GF-D8 (cell line): ENCODE measurements at regions not wholly inside any gene's neighbourhood (a gene's known extent, or its start where the extent isn't known, plus 50 kb on each side); places are given as distances from the start of the nearest gene placed in this dataset.

Experiments used
- DNase-seq: peaks from one replicate; lab custom pipeline; 2025; lab: John Stamatoyannopoulos, UW

DNA sequence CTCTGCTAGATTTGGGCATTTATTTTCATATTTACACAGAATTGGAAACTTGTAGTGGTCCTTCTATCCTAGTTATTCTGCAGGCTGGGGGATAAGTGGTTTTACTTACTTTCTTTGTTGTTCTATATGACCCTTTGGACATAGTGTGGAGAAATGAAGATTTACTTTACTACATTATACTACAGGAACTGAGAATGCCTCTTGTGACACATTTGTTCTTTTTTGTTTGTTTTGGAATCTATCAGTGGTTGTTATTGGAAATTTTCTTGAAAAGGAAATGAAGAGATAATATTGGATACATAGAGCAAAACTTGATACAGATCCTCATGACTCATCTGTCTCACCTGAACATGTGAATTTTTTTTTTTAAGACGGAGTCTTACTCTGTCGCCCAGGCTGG is 146.1 kb upstream of the DPYD start:
- no peak for DNase-seq

DNA sequence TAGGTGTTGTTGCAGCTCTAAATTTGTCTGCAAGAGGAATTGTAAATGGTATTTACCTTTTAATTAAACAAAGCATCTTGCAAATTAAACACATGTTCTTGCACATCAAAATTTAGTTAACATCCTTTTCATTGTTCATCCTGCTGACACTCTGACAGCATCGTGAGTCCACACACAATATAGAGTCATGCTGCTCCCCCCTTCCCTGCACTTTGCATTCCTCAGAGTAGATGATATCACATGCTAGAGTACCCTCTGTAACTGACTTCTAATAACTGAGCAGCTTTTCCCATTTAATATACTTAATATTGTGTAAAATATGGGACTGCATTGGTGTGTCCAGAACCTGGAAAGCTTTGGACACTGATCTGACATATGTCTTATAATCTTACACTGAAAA is 138.8 kb upstream of the DPYD start:
- DNase-seq: no peak

DNA sequence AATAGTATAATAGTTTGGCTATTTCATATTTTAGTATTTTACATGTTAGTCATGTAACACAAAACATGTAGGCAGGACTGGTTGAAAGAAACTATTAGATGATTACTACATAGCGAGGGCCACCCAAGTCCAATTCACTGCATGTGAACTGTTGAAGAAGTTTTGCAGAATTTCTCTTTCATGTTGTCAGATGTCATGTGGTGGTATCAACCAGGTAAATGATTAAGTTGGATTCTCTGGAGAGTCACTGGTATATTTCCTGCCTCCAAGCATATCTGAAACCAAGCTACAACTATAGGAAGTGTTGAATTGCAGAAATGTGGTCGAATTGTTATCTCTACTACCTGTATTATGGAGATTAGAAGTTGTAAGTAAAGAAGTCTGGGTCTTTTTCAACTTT is 137.8 kb upstream of the DPYD start:
- no peak for DNase-seq

DNA sequence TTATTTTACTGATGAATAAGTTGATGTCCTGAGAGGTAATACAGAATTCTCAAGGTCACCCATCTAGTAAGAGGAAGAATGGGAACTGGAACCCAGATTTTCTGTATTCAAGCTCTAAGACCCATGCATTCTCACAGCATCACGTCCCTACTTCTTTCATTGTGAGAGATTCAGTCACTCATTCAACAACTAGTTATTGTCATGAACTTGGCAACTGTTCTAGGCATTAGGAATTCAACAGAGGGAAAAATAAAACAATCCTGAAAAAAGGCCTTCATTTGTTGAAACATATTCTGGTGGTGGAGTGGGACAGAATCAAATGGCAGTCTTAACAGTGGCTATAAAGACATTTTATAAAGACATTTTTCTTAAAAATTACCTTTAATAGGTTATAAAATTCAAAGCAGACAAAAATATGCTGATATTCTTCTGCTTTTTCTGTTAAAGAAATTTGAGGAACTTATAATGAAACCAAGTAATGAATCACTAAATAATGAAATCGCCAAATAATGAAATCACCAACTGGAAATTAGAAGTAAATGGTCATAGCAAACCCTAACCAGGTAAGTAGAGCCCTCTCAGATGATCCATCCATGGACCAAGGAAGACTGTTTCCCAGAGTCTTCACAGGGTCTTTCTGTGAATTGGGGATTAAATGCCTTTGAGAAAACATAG is 136.5 kb upstream of the DPYD start:
- DNase-seq: no peak

DNA sequence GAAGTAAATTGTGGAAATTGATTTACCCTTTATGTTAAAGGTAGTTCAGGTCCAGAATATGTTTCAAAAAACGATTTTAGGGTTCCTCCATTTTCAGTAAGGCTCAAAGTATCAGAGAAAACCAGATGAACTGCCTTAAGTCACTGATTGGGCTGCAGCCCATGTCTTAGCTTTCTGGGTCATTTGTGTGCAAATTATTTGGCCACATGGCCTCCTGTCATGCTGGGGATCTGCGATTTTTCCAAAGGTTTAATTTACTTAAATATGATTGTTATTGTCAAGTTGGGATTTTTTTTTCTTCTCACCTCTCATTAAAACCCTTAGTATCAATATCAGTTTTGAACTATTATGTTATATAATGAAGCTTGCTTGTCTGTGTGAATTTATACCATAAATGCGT is 135.9 kb upstream of the DPYD start:
- DNase-seq: no peak

DNA sequence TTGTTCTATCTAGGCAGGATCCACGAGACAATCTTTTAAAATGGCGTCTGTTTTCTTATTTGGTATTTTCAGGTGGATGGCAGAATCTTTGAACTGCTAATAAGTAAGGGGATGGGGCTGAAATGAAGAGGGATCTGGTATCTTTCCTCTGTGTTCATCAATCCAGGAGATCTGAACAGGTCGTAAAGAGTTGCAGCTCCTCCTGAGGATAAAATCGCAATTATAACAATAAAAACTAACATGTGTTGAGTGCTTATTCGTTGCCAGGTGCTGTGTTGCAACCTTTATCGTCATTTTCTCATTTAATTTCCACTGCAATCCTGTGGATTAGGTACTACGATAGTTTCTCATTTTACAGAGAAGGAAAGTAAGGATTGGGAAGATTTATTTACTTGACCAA is 134.6 kb upstream of the DPYD start:
- DNase-seq: no peak

DNA sequence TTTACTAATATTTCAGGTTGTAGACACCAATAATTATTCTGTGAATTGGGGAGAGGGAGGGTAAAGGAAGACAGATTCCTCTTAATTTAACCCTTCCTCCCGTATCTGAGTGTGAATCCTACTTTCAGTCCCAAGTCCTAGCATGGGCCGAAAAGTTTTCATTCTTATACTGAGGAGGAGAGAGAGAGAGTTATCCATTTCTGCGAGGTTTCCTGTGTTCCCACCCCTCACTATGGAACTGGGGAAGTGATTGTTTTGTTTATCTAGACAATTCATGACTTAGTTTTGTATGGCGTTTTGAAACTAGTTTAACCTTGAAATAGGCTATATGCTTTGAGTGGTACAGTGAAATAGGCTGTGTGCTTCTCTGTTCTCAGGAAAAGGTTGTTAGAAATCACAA is 134.0 kb upstream of the DPYD start:
- DNase-seq: no peak

DNA sequence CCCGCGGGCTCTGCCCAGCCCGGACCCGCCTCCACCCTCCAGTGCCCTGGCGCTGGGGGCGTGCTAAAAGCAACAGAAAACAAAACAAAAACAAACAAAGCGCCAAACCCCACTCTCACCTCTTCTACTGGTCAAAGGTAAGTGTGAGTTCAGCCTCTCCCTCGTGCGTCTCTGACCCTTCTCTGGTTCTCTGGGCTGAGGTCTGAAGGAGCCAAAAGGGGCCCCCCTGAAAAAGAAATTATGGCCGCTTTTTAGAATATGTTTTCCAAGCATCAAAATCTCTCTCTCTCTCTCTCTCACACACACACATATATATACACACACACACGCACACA is 133.5 kb upstream of the DPYD start:
- DNase-seq: no peak

DNA sequence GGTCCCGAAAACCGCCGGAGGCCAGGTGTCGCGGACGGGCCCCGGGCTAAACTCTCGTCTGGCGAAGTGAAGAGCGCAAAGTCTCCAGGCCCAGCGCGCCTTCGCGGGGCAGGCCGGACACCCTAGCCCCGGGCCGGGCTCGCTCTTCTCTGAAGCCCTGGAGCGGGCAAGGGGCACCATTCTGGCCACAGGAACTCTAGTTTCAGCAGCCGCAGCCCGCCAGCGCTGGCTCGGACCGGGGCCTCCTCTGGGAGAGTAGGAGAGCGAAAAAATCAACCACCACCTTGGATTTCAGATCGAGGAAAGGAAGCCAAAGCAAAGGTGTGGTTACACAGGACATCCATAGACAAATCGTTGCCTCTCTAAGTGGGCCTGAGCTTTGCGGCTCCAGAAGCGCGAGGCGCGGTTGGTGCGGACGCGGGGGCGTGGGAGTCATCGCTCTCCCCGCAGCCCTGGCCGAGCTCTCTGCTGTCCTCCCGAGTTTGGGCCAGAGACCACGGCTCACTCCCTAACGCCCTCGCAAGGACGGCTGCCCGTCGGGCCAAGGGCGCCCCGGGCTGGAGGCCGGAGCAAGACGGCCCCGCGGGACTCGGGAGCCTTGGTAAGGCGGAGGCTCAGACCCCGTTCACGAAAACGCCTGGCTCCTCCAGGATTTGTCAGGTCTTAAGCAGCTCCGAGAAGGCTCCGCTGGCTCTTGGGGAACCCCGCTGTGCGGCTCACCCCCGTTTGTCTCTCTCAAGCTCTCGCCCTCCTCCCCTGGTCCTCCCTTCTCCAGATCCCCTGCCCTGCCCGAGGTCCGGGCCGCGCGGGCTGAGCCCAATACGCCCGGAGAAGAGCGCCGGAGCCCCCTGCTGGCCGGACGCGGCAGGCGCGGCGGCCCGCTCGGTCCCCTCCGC is 132.9 kb upstream of the DPYD start:
- no peak for DNase-seq

DNA sequence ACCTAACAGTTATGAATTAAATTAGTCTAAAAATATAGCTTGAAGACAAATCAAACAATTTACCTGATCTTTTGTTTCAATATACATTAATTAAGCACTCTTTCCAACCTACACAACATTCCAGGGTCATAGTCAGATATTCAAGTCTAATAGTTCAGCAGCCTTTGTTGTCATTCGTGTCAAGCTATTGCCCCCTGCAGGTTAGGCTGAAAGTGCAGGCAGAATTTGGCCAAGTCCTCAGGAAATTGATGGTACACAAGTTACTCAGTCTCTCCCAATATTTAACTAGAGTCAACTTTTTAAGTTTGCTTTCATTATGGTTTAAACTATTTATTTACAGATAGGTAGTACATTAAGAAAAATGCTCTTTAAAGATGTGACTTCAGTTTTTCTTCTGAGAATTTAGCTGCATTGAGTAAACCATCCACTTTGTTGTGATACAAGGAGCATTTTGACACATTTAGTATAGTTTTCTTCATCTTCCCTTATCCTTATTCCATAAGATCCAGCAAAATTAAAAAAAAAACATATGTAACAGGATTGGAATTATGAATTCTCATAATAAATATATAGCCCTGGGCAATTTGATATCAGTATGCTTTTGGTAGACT is 130.3 kb upstream of the DPYD start:
- DNase-seq: no peak

DNA sequence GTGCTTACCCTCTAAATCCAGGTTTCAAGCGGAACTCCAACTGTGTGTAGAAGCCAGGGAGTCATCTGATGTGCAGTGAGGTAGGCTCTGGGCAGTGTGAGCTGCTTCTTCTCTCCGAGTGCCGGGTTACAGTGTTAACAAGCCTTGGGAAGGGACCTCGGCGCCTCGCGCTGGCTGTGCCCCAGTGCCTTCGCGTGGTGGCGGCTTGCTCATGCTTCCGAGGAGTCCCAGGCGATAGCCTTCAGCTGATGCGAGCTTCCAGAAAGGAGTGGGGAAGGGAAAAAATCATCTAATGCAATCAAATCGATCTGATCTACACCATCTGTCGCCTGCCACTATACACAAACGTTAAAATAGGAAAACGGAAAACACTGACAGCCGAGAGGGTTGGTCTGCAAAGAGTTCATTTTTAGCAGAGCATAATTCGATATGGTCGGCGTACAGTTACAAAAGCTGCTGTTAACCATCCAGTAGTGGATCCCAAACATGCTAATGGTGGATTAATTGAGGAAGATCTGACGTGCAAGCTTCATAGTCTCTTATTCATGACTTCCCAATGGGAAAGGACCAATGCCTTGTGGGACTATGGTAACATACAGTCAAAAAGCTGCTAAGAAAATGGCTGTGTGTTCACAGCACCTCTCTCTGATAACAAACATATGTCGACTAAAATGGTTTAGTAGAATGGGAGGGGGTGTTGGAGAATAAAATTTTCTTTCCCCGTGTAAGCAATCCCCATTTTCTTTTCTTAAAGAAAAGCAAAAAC is 128.7 kb upstream of the DPYD start:
- DNase-seq: no peak

DNA sequence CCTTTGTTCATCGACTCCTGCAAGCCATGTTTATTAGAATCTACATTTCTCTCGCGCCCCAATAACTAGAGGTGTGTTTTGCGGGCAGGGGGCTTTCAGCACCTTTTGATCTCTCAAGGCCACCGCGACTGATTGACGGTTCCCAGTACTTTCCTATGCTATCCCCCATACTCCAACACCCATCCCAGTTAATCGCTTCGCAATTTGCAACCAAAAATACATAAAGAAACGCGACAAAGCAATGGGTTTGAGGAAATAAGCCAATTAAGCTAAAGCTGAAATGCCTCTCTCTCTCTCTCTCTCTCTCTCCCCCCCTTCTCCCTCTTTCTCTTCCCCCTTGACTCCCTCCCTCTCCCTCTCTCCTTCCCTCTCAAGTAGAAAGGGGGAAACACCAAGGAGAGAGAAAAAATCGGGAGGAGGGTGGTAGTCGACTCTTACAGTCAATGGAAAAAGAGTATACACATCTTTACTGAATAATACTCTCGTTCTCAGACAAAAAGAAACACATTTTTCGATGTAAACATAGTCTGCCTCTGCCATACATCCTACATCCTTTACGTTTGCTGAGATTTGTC is 128.0 kb upstream of the DPYD start:
- DNase-seq: no peak

DNA sequence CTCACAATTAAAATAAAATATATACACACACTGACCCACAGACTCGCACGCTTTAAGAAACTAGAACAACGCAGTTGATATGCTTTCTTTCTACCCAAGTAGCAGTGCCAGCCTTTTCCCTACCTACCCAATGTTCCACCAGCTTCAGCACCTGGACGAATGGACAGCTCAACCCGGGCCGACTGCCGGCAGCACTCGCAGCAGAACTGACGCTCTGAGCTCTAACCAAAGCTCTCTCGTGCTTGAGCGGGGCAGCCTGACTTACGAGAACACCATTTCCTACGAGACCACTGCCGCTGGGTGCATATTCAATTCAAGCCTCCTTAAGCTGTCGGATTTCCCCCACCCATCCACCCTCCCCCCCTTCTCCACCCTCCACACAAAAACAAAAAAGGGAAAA is 127.4 kb upstream of the DPYD start:
- no peak for DNase-seq

DNA sequence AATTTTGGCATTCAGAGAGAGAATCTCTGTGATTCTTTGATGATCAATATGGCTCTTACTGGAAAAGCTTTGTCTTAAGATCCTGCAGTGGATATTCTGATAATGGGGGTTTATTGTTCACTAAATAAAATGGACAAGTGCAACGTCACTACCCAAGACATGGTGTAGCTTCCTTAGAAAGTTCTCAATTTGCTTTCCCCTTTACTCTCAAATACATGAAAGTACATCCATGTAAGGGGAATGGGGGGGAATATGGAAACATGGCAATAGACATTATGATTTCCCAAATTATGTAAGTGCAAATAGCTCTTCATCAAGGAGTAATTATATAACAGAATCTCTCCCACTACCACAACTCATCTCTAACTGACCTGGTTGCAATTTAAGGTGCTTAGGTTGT is 126.3 kb upstream of the DPYD start:
- no peak for DNase-seq

DNA sequence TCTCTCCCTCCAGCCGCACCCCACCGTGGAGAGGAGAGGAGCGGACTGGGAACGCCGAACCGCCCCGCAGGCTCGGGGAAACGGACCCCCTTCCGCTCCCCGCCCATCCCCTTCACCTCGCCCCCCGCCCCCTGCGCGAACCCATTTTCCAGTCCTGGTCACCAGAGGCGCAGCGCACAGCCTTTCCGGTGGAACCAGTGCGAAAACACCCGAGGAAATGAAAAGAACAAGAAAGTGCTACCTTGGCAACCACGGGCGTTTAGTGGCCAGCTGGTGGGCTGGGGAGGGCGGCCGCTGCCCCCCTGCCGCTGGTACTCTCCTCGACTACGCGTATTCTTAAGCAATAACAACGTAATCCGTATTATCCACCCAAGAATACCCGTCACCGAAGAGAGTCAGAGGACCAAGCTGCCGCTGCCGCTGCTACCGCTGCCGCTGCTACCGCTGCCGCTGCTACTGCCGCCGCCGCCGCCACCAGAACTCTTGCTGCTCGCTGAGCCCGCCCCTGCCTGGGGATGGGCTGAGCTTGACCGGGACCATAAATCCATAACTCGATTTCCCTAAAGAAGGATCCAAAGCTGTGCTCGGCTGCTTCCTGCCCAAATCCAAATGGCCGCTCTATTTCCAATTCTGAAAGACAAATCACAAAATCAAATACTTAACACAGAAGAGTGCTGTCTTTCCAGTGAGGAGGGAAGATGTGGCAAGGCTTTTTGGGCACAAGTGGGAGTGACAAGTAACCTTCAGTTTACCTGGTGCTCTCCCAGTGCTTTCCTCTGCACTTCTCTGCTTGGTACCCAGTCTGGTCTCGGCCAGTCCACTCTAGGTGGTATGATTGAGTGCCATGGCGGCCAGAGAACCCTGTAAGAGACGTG is 125.2 kb upstream of the DPYD start:
- no peak for DNase-seq

DNA sequence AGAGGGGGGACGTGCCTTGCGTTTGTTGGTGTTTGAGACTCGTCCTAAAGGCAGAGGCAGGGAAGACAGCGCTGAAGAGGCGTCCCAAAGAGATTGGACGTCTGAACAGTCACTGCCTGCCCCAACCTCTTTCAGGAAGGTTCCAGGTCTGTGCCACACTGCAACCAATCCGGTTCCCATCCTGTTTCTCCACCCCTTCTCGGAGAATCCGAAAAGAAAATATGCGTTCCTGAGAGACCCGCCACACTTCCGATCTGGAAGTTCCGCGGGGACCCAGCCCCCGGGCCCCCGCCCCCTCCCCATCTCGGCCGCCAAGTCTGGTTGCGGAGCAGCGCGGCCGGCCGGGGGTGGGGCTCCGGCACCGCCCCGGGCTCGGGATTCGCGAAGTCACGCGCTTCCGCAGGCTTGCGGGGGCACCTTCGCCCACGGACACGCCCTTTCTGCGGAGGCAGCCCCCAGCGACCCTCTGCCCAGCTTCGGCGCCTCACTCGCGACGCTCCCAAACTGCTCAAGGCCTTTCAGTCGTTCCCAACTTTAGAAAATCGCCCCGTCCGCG is 124.5 kb upstream of the DPYD start:
- no peak for DNase-seq

DNA sequence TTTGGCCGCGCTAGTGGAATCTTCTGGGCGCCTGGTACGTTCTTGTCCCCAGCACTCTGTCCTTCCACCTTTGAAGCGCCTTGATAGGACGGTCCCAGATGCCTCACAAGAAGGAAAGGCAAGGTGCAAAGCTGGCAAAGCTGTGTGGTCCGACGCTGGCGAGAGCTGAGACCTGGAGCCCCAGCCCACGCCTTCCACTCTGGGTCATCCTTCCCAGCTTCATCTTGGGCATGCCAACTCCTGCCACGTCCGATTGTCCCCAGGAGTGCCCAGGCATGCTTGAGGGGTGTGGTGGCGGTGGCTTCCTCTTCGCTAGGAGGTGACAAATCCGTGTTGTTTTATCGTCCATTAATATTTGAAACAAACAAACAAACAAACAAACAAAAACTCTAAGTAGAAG is 123.9 kb upstream of the DPYD start:
- no peak for DNase-seq

DNA sequence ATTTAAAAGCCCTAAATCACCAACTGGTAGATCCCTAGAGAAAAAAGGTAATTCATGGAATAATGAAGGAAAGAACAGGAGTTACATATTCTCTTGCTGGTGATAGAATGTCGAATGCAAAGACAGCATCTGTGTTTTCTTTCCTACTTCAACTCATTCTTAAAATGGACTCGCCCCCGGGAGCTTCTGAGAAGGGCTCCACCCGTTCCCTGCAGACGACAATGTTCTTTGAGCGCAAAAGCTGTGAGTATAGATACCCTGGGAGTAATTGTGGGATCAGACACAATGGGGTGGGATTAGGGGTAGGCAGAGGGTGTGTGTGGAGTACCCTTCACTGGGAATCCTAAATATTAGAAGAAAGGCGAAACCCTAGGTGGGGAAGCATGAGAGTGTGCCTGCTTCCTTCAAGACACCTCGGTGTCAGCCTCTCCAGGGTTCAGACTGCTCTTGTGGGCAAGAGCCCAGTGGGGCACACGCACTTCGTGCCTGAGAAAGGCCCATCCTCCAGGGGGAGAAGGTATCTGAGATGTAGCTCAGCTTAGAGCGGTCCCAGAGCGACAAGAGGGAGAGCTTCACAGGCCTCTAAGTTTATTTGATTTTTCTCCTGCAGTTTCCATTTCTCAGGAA is 123.3 kb upstream of the DPYD start:
- no peak for DNase-seq

DNA sequence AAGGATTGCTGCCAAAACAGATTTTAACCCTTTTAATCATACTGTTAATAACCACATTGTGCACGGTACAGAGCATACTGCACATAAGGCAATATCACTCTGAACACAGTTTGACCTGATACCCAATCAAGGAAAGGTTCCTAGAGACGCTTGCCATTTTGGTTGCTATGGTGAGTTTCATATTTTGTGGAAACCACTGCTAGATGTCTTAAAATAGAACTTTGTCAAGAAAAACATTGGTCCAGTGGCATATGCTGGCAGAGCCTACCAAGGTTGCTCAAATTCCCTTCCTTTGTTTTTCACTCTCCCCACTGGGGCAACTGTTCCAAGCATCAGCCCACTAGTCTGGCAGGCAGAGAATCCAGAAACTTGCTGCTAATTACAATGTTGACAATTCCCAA is 114.8 kb upstream of the DPYD start:
- no peak for DNase-seq

DNA sequence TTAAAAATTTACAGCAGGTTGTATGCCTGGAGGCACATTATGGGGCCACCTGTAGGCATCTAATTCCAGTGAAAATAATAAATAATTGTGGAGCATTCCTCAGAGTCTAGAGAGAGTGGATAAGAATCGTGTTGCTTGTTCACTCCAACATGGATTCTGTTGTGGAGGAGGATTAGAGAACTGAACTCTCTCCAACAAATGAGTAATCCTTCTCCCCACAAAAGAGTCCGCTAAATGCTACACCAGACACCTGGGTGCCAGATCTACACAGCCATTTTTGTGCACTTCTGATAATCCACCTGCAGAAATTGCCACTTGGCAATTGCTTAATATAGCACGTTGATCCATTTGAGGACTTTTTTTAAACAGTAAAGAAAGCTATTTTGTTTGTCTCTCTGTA is 113.7 kb upstream of the DPYD start:
- DNase-seq: no peak

DNA sequence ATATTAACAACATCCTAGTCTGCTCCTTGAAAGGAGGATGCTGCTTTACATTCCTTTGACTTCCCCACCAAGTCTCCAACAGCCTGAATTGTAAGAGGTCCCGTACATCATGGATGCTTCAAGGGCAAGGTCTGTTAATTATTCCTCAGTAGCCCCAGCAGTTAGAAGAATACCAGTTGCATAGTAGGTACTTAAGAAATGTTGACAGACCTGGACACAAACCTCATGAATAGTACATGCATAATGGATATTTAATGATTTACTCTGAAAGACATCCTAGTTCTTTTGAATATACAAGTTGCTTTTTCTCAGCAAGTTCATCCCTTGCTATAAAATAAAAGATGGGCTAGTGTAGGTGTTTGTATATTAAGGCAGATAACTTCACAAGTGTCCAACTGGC is 112.1 kb upstream of the DPYD start:
- DNase-seq: no peak
